ENCODE measurements at regions not wholly inside any gene's neighbourhood (a gene's known extent, or its start where the extent isn't known, plus 50 kb on each side); places are given as distances from the start of the nearest gene placed in this dataset.

DNA sequence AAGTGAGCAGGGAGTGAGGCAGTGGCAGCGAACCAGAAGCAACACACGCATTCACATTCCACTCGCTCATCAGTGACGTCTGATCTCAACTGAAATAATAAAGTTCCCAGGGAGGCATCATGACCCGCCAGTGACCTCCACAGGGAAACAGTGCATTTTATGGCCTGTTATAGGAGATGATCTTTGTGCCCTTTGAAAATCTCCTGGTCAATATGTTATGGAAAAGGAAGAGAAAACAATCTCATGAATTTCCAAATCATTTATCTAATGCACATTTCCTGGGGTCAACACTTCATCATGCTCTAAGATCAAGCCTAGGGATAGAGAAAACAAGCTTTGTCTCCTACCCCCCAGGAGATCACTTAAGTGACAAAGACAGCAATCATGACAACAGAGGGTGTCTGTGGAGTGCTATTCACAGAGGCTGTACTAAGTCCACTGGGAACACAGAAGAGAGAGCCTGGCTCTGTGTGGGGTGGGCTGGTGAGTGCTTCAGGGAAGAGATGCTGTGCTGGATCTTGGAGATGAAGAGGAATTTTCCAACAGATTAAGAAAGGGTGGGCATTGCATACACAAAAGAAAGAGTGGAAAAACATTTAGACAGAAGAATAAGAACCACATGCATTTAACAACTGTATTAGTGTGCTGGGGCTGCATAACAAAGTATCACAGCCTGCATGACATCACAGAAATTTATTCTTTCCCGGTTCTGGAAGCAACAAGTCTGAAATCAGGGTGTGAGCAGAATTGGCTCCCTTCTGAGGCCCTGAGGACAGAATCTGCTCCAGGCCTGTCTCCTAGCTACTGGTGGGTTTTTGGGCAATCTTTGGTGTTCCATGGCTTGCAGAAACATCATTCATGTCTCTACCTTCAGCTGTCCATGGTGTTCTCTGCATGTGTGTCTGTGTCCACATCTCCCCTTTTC lies 613.9 kb upstream of the IGFBP3 start (continued):
- TF ChIP-seq REST (IDR thresholded peaks at IDR 0.05) (no peak), TAF1 (conservative IDR thresholded peaks at IDR 0.05) (no peak), FOXA1 (IDR thresholded peaks at IDR 0.05) (no peak), RAD21 (IDR thresholded peaks at IDR 0.05) (no peak), ATF3 (IDR thresholded peaks at IDR 0.05) (no peak), NR2F2 (IDR thresholded peaks at IDR 0.05) (no peak), RXRA (IDR thresholded peaks at IDR 0.05) (no peak), YY1 (IDR thresholded peaks at IDR 0.05) (no peak)

DNA sequence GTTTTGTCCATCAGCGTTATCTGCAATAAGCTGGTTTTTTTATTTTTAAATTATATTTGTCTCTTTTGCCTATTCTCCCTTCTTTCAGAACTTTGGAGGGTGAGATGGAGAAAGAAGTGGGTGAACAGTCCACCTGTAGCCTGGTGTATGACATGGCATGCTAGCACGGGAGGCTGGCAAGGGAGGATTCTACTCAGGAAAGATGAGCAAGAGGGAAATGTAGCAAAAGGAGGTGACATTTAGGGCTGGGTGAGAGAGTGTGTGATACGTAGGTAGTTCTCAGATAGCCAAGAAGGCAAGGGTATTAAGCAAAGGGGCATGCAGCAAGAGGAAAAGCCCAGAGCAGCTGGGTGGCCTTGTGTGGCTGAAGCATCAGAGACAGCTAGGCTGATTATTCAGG lies 612.9 kb upstream of the IGFBP3 start:
- 94% methylated on average over 3 of the region's 3 CpGs for WGBS
- H3K9me3 ChIP-seq (ENCODE audit: control insufficient read depth in 4 of 4, low read length in 3 of 4) = peaks cover 0 to 9% (median 1%) of the 10 kb centered on the region in 4 donors

More for the DNA sequence above, 612.9 kb upstream of the IGFBP3 start:
- TF ChIP-seq REST (IDR thresholded peaks at IDR 0.05) (no peak), FOXA2 (IDR thresholded peaks at IDR 0.05) (no peak), CTCF (IDR thresholded peaks at IDR 0.05; ENCODE audit: low read depth, low read length, missing input control) (no peak), SP1 (IDR thresholded peaks at IDR 0.05) (no peak), RAD21 (IDR thresholded peaks at IDR 0.05) (no peak), MAX (IDR thresholded peaks at IDR 0.05) (no peak), FOXA1 (IDR thresholded peaks at IDR 0.05) (no peak), EGR1 (IDR thresholded peaks at IDR 0.05; ENCODE audit: low read depth in 2 of 2) (no peak), ATF3 (IDR thresholded peaks at IDR 0.05) (no peak), GABPA (IDR thresholded peaks at IDR 0.05 in 1 of 2, conservative IDR thresholded peaks at IDR 0.05 in 1 of 2) (no peak), HNF4A (conservative IDR thresholded peaks at IDR 0.05) (no peak), JUND (IDR thresholded peaks at IDR 0.05) (no peak), TAF1 (conservative IDR thresholded peaks at IDR 0.05) (no peak), NR2F2 (IDR thresholded peaks at IDR 0.05) (no peak), RXRA (IDR thresholded peaks at IDR 0.05) (no peak), YY1 (IDR thresholded peaks at IDR 0.05) (no peak), HNF4G (IDR thresholded peaks at IDR 0.05) (no peak)
- TF ChIP-seq, protein P1, sequence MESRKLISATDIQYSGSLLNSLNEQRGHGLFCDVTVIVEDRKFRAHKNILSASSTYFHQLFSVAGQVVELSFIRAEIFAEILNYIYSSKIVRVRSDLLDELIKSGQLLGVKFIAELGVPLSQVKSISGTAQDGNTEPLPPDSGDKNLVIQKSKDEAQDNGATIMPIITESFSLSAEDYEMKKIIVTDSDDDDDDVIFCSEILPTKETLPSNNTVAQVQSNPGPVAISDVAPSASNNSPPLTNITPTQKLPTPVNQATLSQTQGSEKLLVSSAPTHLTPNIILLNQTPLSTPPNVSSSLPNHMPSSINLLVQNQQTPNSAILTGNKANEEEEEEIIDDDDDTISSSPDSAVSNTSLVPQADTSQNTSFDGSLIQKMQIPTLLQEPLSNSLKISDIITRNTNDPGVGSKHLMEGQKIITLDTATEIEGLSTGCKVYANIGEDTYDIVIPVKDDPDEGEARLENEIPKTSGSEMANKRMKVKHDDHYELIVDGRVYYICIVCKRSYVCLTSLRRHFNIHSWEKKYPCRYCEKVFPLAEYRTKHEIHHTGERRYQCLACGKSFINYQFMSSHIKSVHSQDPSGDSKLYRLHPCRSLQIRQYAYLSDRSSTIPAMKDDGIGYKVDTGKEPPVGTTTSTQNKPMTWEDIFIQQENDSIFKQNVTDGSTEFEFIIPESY (IDR thresholded peaks at IDR 0.05) = no peak
- H3K36me3 ChIP-seq (ENCODE audit: control insufficient read depth in 4 of 4, insufficient read depth in 3 of 4, low read depth in 1 of 4, low read length in 3 of 4) = no peaks in the 10 kb centered on the region
- H3K27ac ChIP-seq (ENCODE audit: low read depth in 1 of 2, low read length in 2 of 2) = no peak overlapping the region
- H3K4me1 ChIP-seq (ENCODE audit: control insufficient read depth in 4 of 4, insufficient read depth in 4 of 4, low read length in 3 of 4) = no peaks in the 10 kb centered on the region
- H3K9ac ChIP-seq (ENCODE audit: low read depth in 1 of 2, low read length in 2 of 2) = no peak overlapping the region
- H3K27me3 ChIP-seq (ENCODE audit: control insufficient read depth in 4 of 4, insufficient read depth in 4 of 4, low read length in 3 of 4) = no peaks in the 10 kb centered on the region
- no peak overlapping the region for H3K4me3 ChIP-seq (ENCODE audit: low read depth in 1 of 3, low read length in 3 of 3)
- DNase-seq (ENCODE audit: low spot score) = no peak

Data from liver (tissue), 8 donors.